Type B pancreatic cell (in vitro differentiated cells): ENCODE measurements at regions not wholly inside any gene's neighbourhood (a gene's known extent, or its start where the extent isn't known, plus 50 kb on each side); places are given as distances from the start of the nearest gene placed in this dataset.
A peak's percentile ranks its signal among the peaks of the same experiment; 100 is the strongest.

Experiments used
- DNase-seq: peaks from one replicate; pipeline ENCODE4 v3.0.0; 2021; ENCODE audit warnings: mixed read lengths; ENCODE audit not compliant: unreplicated experiment; ENCODE audit errors: extremely low spot score
- H3K27ac Mint-ChIP-seq: 2 replicates; pipeline ENCODE4 v1.8.0; 2021; ENCODE audit warnings: mild to moderate bottlenecking, mixed read lengths
- H3K27me3 Mint-ChIP-seq: 2 replicates; pipeline ENCODE4 v1.8.0; 2021; ENCODE audit warnings: mixed read lengths
- H3K36me3 Mint-ChIP-seq: 2 replicates; pipeline ENCODE4 v1.8.0; 2021; ENCODE audit warnings: mixed read lengths
- H3K4me1 Mint-ChIP-seq: one replicate; pipeline ENCODE4 v1.8.0; 2021; ENCODE audit warnings: mixed read lengths; ENCODE audit not compliant: unreplicated experiment
- H3K4me3 Mint-ChIP-seq: 2 replicates; pipeline ENCODE4 v1.8.0; 2021; ENCODE audit warnings: mild to moderate bottlenecking, mixed read lengths
- H3K9me3 Mint-ChIP-seq: 2 replicates; pipeline ENCODE4 v1.8.0; 2021; ENCODE audit warnings: mixed read lengths
- CTCF ChIP-seq: fragments of 200-600 bp; sonication (generic); conservative IDR thresholded peaks from 2 replicates; pipeline ENCODE4 v1.5.0; 2021; ENCODE audit warnings: antibody characterized with exemption, mild to moderate bottlenecking

GRCh38 chr7:155882596-155882995 is 70.3 kb upstream of the SHH start:
- H3K4me1 Mint-ChIP-seq, result peaks cover 5% of the 10 kb centered on the region
- no peaks in the 10 kb centered on the region for H3K36me3 Mint-ChIP-seq
- no peak for TF ChIP-seq CTCF
- no peak for DNase-seq
- H3K4me3 Mint-ChIP-seq, result no peak overlapping the region
- H3K27ac Mint-ChIP-seq, result no peak overlapping the region
- peaks cover 4% of the 10 kb centered on the region for H3K27me3 Mint-ChIP-seq
- no peaks in the 10 kb centered on the region for H3K9me3 Mint-ChIP-seq

GRCh38 chr7:155881471-155882350 is 69.4 kb upstream of the SHH start:
- DNase-seq, result peak; percentile 44
- H3K4me3 Mint-ChIP-seq, result no peak overlapping the region
- H3K4me1 Mint-ChIP-seq, result peaks cover 5% of the 10 kb centered on the region
- TF ChIP-seq CTCF, result no peak
- H3K27ac Mint-ChIP-seq, result no peak overlapping the region
- H3K27me3 Mint-ChIP-seq, result peaks cover 4% of the 10 kb centered on the region
- no peaks in the 10 kb centered on the region for H3K36me3 Mint-ChIP-seq
- H3K9me3 Mint-ChIP-seq, result no peaks in the 10 kb centered on the region

GRCh38 chr7:155880721-155881120 is 68.5 kb upstream of the SHH start:
- no peak overlapping the region for H3K27ac Mint-ChIP-seq
- H3K4me3 Mint-ChIP-seq, result no peak overlapping the region
- TF ChIP-seq CTCF, result no peak
- no peak for DNase-seq
- peaks cover 4% of the 10 kb centered on the region for H3K4me1 Mint-ChIP-seq
- H3K9me3 Mint-ChIP-seq, result no peaks in the 10 kb centered on the region
- H3K27me3 Mint-ChIP-seq, result peaks cover 4% of the 10 kb centered on the region
- no peaks in the 10 kb centered on the region for H3K36me3 Mint-ChIP-seq

- H3K27ac Mint-ChIP-seq, result no peak overlapping the region
- H3K36me3 Mint-ChIP-seq, result no peaks in the 10 kb centered on the region
- H3K4me1 Mint-ChIP-seq, result no peaks in the 10 kb centered on the region
- no peaks in the 10 kb centered on the region for H3K9me3 Mint-ChIP-seq
- H3K4me3 Mint-ChIP-seq, result no peak overlapping the region
- H3K27me3 Mint-ChIP-seq, result peaks cover 4% of the 10 kb centered on the region
- TF ChIP-seq CTCF, result no peak
- DNase-seq, result no peak
These were observed 67.3 kb upstream of the SHH start for GRCh38 chr7:155879592-155879991.

DNA sequence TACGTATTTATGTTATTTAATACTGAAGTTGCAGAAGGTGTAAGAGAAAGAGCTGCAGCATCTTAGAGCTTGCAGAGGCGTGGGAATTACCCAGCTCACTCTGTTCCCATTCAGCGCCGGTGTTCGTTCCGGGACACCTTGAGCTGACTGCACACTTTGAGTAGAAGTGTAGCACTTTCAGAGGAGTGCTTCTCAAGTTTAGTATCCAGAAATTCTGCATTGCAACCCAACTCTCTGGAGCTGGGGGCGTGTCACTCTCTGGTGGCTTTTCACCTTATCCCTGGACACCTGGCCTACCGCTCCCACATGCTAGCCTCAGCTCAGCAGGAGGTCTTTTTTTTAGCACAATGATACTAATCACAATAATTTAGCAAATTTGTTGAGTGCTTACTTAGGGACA is 66.4 kb upstream of the SHH start:
- Mint-ChIP-seq H3K9me3 (no peaks in the 10 kb centered on the region), H3K36me3 (no peaks in the 10 kb centered on the region), H3K4me3 (no peak overlapping the region), H3K27me3 (peaks cover 4% of the 10 kb centered on the region), H3K27ac (no peak overlapping the region), H3K4me1 (no peaks in the 10 kb centered on the region)
- DNase-seq, result no peak
- no peak for TF ChIP-seq CTCF
